Stimulated activated CD4-positive, alpha-beta T cell treated with anti-CD3 and anti-CD28 coated beads, Interleukin-2, amount 100 ng/mL, for 24 hours (primary cell): ENCODE measurements at regions not wholly inside any gene's neighbourhood (a gene's known extent, or its start where the extent isn't known, plus 50 kb on each side); places are given as distances from the start of the nearest gene placed in this dataset.

ENCODE experiments used
- DNase-seq, 2 donors: peaks; one replicate each; pipeline ENCODE4 v3.0.0-alpha.2; 2020

DNA sequence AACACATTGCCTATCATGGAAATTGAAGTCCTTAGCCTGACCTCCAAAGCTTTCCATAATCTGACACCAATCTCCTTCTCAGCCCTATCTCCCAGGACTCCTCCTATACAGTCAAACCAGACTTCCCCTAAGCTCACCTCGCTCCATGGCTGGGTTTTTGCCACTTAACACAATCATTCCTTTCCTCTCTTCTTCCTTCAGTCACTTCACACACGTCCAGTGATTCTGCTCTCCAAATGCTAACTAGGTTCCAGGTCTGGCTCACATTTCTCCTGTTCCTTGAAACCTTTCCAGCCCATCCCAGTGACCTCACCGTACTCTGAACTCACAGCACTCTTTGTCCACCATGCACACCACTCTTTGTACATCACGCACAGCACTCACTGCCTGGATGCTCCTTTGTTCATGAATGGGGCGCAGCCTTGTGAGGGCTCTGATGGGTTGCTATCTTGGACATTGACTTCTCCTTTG lies 98.4 kb downstream of the GLUL start:
- DNase-seq, result no peak

DNA sequence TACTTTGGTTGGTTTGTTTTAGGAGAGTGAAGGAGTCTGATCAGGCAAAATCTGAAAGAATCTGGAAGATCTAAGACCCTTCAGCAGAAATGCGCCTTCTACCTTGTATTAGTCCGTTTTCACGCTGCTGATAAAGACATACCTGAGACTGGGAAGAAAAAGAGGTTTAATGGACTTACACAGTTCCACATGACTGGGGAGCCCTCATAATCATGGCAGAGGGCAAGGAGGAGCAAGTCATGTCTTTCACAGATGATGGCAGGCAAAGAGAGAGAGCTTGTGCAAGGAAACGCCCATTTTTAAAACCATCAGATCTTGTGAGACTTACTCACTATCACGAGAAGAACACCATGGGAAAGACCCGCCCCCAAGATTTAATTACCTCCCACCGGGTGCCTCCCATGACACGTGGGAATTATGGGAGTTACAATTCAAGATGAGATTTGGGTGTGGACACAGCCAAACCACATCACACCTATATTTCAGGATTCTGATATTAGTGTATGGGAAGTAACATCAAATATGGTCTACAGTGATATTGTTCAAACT lies 99.3 kb downstream of the GLUL start:
- DNase-seq, result no peak

DNA sequence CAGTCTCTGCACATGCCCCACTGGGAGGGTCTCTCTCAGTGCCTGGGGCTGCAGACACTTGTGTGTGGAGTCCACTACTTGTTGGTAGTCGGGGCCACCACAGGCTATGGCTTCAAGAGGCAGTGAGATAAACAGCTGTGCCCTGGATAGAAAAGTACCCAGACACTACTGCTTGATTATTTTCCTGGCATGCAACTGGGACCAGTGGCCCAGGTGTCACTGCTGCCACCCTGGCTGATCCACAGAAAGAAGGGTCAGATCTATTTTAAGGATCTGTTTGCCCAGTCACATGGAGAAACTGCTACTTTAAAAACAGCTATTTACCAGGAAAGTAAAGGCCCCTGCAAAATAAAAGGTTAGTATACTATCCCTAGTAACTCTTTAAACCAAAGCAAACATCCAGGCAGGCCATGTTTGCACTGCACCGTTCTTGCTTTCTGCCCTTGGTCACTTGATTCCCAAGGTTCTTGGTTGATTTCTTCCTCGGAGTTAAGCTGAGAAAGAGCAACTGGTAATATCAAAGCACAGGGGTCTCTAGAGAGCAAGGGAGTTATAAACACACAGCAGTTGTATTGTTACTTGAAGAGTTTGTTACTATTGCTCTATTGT lies 99.9 kb downstream of the GLUL start:
- no peak for DNase-seq

DNA sequence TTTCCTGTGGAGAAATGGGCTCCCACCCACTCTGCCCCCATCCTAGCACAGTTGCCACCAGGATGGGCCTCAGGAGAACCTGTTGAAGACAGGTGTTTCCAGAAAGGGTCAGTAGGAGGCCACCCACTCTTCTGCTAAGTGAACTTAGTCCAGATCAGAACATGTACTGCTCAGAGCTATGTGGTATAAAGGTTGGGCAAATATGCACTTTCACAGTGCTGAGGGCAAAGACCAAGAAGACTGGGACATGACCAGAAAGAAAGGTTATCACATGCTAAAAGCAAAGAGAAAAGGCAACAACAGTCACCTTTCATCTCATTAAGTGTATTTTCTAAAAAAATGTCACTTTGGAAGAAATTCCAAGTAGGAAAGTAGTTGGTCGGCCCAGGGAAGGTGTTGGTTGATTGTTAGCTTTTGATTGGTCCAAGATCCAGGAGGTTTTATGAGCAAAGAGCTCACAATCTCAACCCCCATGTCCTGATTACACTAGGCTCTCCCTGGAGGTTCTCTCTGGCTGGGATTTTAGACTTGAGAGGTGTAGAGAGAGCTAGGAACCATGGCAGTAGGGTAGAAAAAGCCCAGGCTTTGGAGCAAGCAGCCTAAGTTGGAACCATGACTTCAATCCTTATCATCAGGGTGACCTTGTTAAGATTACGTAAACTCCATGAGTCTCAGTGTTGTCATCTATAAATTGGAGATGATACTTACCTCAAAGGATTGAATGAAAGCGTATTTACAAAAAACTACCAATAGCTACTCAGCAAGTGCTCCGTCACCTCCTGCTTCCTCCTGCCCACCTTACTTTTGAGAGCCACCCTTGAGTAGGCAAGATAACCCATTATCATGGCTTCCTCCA lies 102.6 kb downstream of the GLUL start:
- no peak for DNase-seq

DNA sequence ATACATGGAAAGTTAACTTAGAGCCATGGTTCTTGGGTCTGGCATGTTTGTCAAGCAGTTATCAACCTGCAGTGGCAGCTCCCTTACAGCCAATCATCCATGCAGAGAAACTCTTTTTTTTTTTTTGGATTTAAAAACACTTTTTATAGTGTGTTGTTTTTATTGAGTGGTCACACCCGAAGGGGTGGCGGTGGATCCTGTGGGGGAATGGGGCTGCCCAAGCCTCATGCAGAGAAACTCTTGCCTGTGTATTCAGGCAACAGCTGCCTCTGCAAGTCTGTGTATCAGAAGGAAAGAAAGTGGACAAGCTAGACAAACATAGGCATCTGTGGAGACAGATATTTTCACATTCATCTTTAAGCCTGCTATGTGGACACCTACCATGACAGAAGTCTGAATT lies 104.8 kb downstream of the GLUL start:
- no peak for DNase-seq

DNA sequence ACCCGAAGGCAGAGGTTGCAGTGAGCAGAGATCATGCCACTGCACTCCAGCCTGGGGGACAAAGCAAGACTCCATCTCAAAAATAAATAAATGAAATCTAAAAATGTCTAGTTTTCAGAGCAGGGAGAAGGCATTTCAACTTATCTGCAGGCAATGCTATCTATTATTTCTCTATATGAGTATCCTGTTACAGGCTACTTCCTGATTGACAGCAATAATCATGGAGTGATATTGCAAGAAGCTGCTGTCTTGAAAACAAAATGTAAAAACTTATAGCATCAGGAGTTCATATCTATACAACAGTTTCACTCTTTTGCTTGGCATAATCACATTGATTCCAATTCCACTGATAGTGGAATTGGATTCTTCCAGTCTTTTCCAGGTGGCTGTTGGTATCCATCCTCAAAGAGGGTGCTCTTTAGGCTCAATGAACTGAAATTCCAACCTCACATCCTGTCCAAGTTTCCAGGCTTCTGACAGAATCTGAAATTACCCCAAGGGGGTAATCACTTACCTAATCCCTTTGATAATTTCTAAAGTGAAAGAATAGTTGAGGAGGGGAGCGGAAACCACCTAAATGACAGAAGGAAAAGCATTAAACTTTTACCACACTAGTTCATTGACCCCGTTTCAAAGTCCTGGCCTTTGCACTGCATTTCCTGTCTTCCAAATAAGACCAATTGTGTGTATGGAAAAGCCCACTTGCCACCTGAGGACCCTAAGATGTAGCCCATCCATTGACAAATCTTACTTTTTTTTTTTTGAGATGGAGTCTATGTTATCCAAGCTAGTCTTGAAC lies 107.6 kb downstream of the GLUL start:
- DNase-seq, result no peak

DNA sequence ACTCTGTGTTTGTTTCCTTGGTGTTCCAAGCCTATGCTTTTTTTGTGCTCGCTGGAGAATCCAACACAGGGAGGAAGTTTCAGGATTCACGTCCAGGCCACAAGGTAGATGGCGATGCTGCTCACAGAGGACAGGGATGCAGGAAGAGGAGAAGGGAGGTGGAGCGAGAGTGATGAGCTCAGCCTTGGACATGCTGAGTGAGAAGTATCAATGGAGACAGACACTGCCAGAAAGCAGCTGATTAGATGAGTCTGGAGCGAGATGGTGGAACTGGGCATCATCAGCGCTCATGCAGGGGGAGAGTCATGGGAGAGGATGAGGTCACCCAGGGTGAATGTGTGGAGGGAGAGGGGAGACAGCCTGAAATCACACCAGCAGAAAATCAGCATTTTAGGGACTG lies 110.0 kb downstream of the GLUL start:
- no peak for DNase-seq

DNA sequence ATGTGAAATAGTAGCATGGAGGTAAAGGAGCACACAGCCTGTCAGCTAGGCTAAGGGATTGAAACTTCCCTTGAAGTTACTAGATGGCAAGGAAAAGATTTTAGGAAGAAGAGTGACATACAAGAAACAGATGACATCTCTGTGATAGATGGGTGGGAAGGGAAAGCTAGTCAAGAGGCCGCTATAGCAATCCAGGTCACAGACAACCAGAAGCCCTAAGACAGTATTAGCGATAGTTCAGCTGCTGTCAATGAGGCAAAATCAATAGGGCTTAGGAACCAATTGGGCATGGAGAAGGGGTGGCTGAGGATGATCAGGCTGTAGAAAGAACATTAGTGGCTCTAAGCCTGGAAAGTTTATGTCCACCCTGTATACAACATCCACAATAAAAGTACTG lies 111.1 kb downstream of the GLUL start:
- DNase-seq, result no peak

DNA sequence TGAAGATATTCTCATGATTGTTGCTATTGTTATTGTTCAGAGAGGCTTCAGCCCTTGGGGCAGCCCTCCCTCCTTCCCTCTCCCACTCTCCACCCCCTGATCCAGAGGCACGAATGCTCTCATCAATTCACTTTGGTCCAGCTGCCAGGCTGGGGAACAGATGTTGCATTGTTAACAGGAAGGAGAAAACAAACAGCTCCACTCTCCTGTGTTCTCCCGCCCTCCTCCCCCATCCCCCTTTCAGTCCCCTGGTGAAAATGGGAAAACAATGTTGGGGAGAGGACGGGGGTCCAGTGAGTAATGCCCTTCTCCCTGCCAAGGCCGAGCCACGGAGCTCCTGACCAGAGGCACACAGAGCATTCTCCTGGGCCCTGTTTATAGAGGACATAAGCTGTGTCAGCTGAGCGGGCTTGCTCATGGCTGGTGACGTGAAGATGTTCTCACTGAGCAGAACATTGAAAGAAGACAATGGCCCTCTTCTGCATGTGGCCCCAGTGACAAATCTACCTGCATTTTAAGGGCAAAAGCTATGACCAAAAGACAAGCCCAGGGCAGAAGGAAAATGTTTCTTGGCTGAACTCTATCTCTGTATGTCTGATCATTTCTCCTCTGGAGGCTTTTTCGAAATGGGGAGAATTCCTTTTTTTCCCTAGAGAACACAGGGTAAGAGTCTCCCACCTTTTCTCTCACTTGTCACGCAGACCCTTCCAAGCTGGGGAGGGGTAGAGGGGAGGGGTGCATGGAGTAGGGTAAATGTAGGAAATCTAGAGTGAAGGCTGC lies 111.7 kb downstream of the GLUL start:
- no peak for DNase-seq

DNA sequence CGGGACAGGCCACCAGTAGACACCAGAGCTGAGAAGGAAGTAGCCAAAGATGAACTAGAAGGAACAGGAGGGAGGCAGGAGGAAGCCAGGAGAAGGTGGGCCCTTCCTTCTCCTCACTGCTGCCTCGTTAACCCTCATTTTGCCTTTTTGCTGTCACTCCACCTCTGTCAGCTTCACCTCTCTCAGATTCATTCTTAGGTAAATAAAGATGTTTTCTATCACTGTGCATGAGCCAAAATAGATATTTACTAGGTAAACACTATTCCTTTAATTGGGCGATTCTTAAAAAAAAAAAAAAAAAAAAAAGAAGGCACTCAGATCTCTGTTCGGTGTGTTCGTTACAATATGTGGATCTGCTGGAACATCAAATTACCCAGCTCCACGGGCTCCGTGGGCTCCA lies 112.3 kb downstream of the GLUL start:
- no peak for DNase-seq

DNA sequence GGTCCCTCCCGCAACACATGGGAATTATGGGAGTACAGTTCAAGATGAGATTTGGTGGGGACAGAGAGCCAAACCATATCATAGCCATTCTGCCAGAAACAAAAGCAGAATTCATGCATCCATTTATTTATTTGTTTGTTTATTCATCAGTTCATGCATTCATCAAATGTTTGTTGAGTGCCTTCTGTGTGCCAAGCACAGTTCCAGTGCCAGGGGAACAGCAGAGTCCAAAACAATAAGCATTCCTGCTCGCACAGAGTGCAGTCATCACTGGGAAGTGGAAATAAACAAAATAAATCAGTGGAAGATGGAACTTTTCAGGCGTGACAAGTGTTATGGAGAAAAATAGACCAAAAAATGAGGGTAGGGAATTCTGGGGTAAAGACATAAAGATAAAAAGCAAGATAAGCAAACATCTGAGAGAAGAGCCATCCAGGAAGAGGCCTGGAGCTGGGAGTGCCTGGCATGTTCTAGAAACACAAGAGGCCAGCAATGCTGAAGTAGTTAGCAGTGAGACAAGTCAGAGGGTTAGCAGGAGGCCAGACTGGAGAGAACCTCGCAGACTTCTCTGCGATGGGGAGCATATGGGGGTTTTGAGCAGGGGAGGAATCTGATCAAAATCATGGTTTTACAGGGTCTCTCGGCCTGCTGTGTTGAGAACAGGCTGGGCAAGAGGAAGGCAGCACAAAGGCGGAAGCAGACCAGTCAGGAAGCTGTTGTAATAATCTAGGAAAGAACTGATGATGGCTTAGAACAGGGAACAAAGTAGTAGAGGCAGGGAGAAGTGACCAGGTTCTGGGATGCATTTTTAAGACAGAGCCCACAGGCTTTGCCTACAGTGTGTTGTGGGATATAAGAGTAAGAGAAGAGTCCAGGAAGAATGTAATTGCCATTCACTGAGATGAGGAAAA lies 113.2 kb downstream of the GLUL start:
- no peak for DNase-seq

DNA sequence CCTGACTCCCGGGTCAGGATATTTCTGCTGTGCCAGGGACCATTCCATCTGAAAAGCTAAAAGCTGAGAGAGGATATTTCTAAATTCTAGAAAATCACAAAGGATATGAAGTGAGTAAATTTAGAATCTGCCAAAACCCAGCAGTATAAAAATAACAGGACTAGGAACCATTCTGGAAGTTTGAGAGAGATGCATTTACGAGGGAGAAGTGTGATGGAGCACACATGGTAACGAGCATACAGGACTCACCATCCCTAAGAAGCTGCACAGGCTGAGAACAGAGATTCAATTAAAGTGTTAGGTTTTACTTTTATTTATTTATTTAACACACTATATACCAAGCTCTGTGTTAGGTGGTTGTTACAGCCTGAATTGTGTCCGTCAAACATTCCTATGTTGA lies 116.3 kb downstream of the GLUL start:
- no peak for DNase-seq

DNA sequence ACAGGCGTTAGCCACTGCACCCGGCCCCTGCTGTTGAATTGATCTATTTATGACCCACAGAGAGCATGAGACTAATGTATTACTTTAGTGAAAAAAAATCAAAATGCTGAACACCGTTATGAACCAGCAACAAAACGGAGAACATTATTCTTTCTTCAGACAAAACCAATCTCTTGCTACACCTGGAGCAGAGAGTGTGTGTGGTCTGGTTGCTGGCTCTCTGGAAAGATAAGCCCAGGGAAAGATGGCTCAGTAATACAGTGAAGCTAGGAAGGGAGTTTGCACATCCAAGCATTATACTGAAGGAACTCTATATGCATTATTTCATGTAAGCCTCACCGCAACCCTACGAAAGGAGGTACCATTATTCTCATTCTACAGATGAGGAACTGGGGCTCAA lies 117.0 kb downstream of the GLUL start:
- DNase-seq, result no peak

DNA sequence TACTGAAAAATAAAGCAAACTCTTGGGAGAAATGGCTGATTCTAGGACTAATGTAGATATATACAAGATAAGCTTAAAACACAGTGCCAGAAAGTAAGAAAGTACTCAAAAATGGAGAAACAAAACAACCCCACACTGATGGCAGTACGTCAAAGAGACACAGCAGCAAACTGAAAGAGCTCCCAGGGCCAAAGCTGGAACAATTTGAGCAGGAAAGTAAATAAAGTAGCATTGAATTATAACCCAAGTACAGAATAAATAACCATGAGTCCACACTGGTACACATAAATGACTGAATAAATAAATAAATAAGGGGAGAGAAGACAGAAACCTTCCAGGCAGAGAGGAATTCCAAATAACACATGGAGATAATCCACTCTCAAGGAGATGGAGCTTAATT lies 120.9 kb downstream of the GLUL start:
- no peak for DNase-seq

DNA sequence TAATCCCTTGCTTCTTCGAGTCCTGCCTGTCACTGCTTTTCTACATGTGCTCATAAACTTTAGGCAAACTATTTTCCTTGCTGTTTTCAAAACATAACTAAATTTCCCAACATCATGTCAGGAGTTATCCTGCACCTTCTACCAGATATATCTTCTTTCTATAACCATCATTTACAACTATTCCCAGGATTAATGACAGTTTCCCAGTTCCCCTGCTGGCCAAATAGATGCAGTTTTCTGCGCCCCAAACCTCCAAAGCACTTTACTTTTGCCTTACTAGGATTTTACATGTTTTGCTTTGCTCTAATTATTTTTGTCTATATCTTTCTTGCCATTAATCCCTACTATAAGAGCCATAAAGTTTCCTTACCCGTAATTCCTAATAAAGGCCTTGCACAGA lies 122.5 kb downstream of the GLUL start:
- DNase-seq, result no peak

DNA sequence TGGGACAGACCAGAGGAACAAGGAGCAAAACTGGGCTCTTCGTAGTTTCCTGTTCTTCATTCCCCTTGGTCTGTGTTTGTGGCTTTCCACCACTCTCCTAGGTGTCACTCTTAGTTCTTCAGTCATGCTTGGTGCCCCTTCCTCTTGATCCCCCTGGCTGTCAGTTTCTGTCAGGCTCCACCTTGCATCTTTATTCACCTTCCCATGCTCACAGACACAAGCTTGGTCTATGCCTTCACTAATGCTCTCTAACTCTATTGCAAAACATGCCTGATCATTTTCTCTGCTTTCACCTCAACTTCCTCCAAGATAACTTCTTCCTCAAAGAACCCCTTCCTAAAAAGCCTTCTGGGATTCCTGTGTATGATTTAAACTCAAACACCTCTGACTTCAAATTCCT lies 122.9 kb downstream of the GLUL start:
- DNase-seq, result no peak

DNA sequence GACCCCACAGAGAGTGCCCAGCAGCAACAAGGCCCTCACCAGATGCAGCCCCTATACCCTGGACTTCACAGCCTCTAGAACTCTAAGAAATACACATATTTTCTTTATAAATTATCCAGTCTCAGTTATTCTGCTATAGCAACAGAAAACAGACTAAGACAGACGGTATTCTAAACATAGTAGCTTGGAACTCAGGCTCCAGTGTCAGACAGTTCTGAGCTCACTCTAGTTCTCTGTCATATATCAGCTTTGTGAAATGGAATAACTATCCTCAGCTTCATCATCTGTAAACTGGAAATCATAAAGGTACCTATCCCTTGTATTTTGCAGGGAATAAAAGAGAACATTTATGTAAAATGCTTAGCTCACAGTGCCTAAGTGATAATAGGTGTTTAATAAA lies 127.4 kb downstream of the GLUL start:
- DNase-seq, result no peak

DNA sequence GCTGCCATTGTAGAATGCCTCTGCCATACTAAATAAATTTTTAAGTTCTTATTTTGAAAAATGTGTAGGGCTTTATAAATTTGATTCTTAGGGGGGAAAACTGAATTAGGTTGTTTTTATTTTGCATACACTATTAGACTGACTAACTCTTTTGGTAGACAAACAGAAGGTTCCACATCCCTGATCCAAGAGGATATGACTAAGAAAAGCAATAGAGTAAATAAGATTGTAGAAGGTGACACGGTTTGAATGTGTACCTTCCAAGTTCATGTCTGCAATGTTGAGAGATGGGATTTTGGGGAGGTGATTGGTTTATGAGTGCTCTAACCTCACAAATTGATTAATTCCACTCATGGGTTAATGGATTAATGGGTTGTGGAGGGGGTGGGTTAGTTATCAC lies 127.9 kb downstream of the GLUL start:
- DNase-seq, result no peak

DNA sequence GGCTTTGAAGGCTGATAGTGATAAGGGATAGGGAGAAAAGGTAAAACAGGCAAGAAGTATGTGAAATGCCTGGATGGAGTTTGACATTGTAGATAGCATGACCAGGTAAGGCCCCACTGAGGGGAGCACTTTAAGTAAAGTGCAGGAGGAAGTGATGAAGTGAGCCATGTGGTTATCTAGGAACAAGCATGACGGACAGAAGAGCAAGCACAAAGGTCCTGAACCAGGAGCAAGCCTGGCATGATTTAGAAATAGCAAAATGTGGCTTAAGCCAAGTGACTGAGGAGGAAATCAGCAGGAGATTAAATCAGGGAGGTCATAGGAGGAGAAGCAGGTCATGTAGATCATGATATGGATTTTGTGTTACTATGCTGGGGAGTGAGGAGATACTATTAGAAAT lies 129.2 kb downstream of the GLUL start:
- DNase-seq, result no peak

DNA sequence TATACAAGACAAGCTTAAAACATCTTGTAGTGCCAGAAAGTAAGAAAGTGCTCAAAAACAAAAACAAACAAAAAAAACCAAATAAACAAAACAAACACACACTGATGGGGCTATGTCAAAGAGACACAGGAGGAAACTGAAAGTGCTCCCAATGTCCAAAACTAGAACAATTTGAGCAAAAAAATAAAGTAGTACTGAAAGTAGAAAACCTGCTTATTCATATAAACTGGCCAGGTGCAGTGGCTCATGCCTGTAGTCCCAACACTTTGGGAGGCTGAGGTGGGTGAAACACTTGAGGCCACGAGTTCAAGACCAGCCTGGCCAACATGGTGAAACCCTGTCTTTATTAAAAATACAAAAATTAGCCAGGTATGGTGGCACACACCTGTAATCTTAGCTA lies 129.9 kb downstream of the GLUL start:
- no peak for DNase-seq

DNA sequence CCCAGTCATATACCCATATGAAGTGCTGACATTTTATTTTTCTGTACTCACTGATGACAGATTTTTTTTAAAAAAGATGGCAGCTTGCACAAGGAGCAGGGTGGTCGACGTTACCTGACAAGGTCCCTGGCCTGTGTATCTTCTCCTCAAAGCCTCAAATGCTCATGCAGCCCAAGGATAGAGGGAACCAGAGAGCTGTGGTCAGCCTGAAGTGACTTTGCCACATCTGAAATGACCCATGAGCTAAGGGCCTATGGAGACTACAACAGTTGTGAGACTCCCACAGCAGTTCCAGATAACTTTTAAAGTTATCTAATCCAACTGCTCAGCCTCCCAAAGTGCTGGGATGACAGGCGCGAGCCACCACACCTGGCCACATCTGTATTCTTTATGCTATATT lies 131.1 kb downstream of the GLUL start:
- no peak for DNase-seq

DNA sequence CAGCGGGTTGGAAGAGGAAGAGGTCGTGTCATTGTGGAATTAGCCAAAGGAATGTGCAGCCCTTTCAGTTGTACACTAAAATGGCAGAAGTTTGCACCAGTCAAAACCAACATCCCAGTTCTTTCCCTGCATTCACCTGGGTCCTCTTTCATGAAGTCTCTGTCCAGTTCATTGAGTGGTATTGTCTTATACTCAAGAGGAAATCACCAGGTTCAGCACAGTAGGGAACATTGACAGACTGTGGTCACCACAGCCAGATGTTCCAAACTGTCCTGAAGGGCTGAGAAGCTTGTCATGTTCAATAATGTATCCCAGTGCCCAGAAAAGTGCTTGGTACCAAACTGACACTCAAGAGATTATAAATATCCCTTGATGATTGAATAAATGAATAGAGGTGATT lies 131.6 kb downstream of the GLUL start:
- no peak for DNase-seq
